ENCODE measurements at regions not wholly inside any gene's neighbourhood (a gene's known extent, or its start where the extent isn't known, plus 50 kb on each side); places are given as distances from the start of the nearest gene placed in this dataset.
A peak's percentile ranks its signal among the peaks of the same experiment; 100 is the strongest.

DNA sequence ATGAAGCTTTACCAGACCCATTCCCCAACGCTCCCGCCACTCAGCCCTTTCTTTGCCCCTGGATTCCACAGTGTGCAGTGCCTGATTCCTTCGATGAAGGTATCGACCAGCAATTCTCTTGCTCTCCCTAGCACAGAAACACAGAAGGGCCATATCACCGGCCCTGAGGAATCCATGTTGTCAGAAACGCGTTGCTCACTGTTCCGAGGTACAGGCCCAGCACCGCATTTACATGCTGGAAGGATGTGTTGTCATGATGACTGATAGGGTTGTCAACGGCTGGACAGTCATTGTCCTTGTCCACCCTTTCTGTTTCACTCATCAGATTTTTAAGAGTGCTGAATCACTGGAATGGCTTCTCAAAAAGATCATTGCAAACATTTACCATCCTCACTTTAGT, 57.2 kb upstream of the GPR6 start:
- DNase-seq, result no peak

DNA sequence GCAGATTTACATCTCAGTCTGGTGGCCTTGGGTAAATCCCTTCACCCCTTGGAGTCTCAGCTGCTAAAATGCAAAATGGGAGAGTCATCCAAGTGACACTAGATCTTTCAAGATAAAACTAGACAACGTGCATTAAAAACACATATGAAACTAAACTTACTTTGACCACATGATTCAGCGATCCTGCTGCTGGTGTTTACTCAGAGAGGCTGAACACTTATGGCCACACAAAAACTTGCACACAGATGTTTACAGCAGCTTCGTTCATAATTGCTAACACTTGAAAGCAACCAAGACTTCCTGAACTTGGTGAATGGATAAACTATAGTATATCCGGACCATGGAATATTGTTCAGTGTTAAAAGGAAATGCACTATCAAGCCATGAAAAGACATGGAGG, 55.3 kb upstream of the GPR6 start:
- no peak for DNase-seq

DNA sequence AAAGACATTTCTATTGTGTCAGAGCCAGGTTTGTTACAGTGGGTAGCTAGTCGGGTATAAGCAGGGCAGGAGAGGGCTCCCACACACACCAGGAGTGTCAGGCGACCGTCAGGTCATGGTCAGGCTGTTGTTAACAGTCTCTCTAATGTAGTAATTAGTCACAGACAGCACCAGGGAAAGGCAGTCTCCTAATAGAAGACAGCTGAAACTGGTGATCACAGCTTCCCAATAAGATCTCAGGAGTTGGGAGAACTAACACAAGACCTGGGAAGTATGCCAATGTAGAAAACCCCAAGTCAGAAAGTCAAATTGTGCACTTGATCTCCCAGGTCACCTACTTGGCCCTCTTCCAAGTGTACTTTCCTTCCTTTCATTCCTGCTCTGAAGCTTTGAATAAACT, 53.0 kb upstream of the GPR6 start:
- DNase-seq, result no peak

DNA sequence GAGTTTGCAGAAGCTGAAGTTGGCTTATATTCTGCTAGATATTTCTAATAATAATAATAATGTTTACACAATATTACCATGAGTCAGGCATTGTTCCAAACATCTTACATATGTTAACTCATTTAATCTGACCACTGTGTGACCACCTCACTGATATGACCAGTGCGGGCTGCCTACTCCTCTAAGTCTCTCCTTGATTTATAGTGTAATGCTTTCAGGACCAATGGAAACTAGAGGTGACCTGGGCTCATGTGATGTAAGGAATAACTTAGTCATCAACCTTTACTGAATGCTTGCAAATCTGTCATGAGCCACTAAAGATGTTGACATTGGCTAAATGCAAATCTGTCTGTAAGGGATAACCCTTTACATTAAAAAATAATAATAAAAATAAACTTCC, 51.1 kb upstream of the GPR6 start:
- peak in 2 of 4 experiments; percentile 4 to 15 for DNase-seq
